Keratinocyte (primary cell): ENCODE measurements at regions not wholly inside any gene's neighbourhood (a gene's known extent, or its start where the extent isn't known, plus 50 kb on each side); places are given as distances from the start of the nearest gene placed in this dataset.

Experiments
- DNase-seq: peaks from one replicate; pipeline ENCODE4 v3.0.0-alpha.2; 2011; ENCODE audit warnings: low read depth, missing footprints, low spot score
- FAIRE-seq: peaks from 2 replicates; lab custom pipeline; 2011; peaks lifted over from hg19 to GRCh38; lab: Jason Lieb, UNC
- H2AFZ ChIP-seq: 2 replicates; pipeline ENCODE4 v1.6.0; 2012; ENCODE audit warnings: low read length, control low read depth, inconsistent platforms; ENCODE audit not compliant: control insufficient read depth
- H3K27ac ChIP-seq: 2 replicates; pipeline ENCODE4 v1.5.1; 2011; ENCODE audit warnings: low read length; ENCODE audit not compliant: control insufficient read depth, insufficient read depth
- H3K27me3 ChIP-seq: 3 replicates; pipeline ENCODE4 v1.6.0; 2011; ENCODE audit warnings: low read length; ENCODE audit not compliant: control insufficient read depth, insufficient read depth; ENCODE audit errors: extremely low read depth
- H3K36me3 ChIP-seq, 2 experiments: 2 replicates in 1 of 2; 3 replicates in 1 of 2; pipeline ENCODE4 v1.5.1; 2011; ENCODE audit warnings: low read length in 2 of 2, mild to moderate bottlenecking in 1 of 2; ENCODE audit not compliant: control insufficient read depth in 2 of 2, insufficient read depth in 2 of 2; ENCODE audit errors: extremely low read depth in 1 of 2
- H3K4me1 ChIP-seq: 3 replicates; pipeline ENCODE4 v1.5.1; 2011; ENCODE audit warnings: low read length; ENCODE audit not compliant: control insufficient read depth, insufficient read depth; ENCODE audit errors: extremely low read depth
- H3K4me2 ChIP-seq: 3 replicates; pipeline ENCODE4 v1.6.0; 2011; ENCODE audit warnings: low read depth, low read length; ENCODE audit not compliant: control insufficient read depth, insufficient read depth; ENCODE audit errors: extremely low read depth
- H3K4me3 ChIP-seq, 3 experiments: fragments of 200-600 bp in 1 of 3; sonication (generic) in 1 of 3; 2 replicates in 2 of 3; 3 replicates in 1 of 3; pipeline ENCODE4 v1.5.1; 2011 to 2016; ENCODE audit warnings: low read length in 3 of 3, mild to moderate bottlenecking in 3 of 3, control low read depth in 2 of 3, inconsistent platforms in 1 of 3, low read depth in 1 of 3, mixed read lengths in 1 of 3, mixed run types in 1 of 3, moderate library complexity in 1 of 3; ENCODE audit not compliant: control insufficient read depth in 2 of 3, insufficient read depth in 2 of 3; ENCODE audit errors: extremely low read depth in 1 of 3
- H3K79me2 ChIP-seq: 2 replicates; pipeline ENCODE4 v1.6.0; 2012; ENCODE audit warnings: low read length; ENCODE audit not compliant: control insufficient read depth, insufficient read depth
- H3K9ac ChIP-seq: 3 replicates; pipeline ENCODE4 v1.6.0; 2011; ENCODE audit warnings: low read length; ENCODE audit not compliant: control insufficient read depth, insufficient read depth; ENCODE audit errors: extremely low read depth
- H3K9me1 ChIP-seq: 3 replicates; pipeline ENCODE4 v1.6.0; 2011; ENCODE audit warnings: low read length; ENCODE audit not compliant: control insufficient read depth, insufficient read depth; ENCODE audit errors: extremely low read depth
- H3K9me3 ChIP-seq: 2 replicates; pipeline ENCODE4 v1.5.1; 2012; ENCODE audit warnings: low read depth, low read length; ENCODE audit not compliant: control insufficient read depth
- H4K20me1 ChIP-seq: 3 replicates; pipeline ENCODE4 v1.6.0; 2011; ENCODE audit warnings: low read length; ENCODE audit not compliant: control insufficient read depth, insufficient read depth; ENCODE audit errors: extremely low read depth
- CTCF ChIP-seq, 3 experiments: IDR thresholded peaks in 1 of 3; conservative IDR thresholded peaks in 1 of 3; optimal IDR thresholded peaks in 1 of 3; 2 replicates in 2 of 3; 3 replicates in 1 of 3; pipeline versions ENCODE3 to v1.5.1; 2011; ENCODE audit warnings: low read length in 3 of 3, mild to moderate bottlenecking in 3 of 3, moderate library complexity in 2 of 3, control low read depth in 1 of 3, inconsistent platforms in 1 of 3; ENCODE audit not compliant: insufficient read depth in 2 of 3; ENCODE audit errors: extremely low read depth in 1 of 3
- EZH2 ChIP-seq: IDR thresholded peaks from one replicate; pipeline ENCODE4 v1.6.1; 2012; ENCODE audit warnings: inconsistent platforms, mild to moderate bottlenecking, low read length, moderate library complexity
- dilution Hi-C: fragments of 300-500 bp; cut with MboI; formaldehyde crosslinking; loops from one replicate; pipeline ENCODE4 v1.7.0; 2020; ENCODE audit warnings: low sequenced_read_pairs; ENCODE audit not compliant: extremely low pct_ligation_motif_present

- no peaks in the 10 kb centered on the region for H3K9me3 ChIP-seq
- DNase-seq (no peak), FAIRE-seq (no peak)
- H3K27me3 ChIP-seq, result no peaks in the 10 kb centered on the region
- no peak overlapping the region for H3K4me3 ChIP-seq
- H3K4me2 ChIP-seq, result no peak overlapping the region
- no peaks in the 10 kb centered on the region for H3K4me1 ChIP-seq
- TF ChIP-seq EZH2 (no peak), CTCF (optimal IDR thresholded peaks at IDR 0.05 in 1 of 3, IDR thresholded peaks at IDR 0.05 in 1 of 3, conservative IDR thresholded peaks at IDR 0.05 in 1 of 3; ENCODE audit: extremely low read depth in 1 of 3, insufficient read depth in 2 of 3, low read length in 3 of 3) (no peak)
- H3K9ac ChIP-seq, result no peak overlapping the region
- H3K27ac ChIP-seq, result no peak overlapping the region
- H2AFZ ChIP-seq, result no peak overlapping the region
- no peaks in the 10 kb centered on the region for H4K20me1 ChIP-seq
- no peaks in the 10 kb centered on the region for H3K36me3 ChIP-seq
- dilution Hi-C loops, result no loop called here
- no peaks in the 10 kb centered on the region for H3K9me1 ChIP-seq
- no peaks in the 10 kb centered on the region for H3K79me2 ChIP-seq
Observed at GRCh38 chr3:107100573-107100972, 276.7 kb upstream of the CCDC54 start.

- Histone ChIP-seq H3K4me1 (no peaks in the 10 kb centered on the region), H4K20me1 (no peaks in the 10 kb centered on the region), H3K4me2 (no peak overlapping the region), H3K79me2 (no peaks in the 10 kb centered on the region), H3K9me3 (no peaks in the 10 kb centered on the region), H3K36me3 (no peaks in the 10 kb centered on the region), H3K4me3 (no peak overlapping the region), H3K9me1 (no peaks in the 10 kb centered on the region), H2AFZ (no peak overlapping the region), H3K9ac (no peak overlapping the region), H3K27me3 (no peaks in the 10 kb centered on the region), H3K27ac (no peak overlapping the region)
- TF ChIP-seq EZH2, result no peak
- no peak for TF ChIP-seq CTCF (optimal IDR thresholded peaks at IDR 0.05 in 1 of 3, IDR thresholded peaks at IDR 0.05 in 1 of 3, conservative IDR thresholded peaks at IDR 0.05 in 1 of 3; ENCODE audit: extremely low read depth in 1 of 3, insufficient read depth in 2 of 3, low read length in 3 of 3)
- DNase-seq (no peak), FAIRE-seq (no peak)
- dilution Hi-C loops, result no loop called here
Observed at GRCh38 chr3:107103786-107104185, 273.5 kb upstream of the CCDC54 start.
